Neuronal stem cell (in vitro differentiated cells): ENCODE measurements at regions not wholly inside any gene's neighbourhood (a gene's known extent, or its start where the extent isn't known, plus 50 kb on each side); places are given as distances from the start of the nearest gene placed in this dataset. TPM values are rescaled to one million over a fixed set of nuclear protein-coding genes. Genes with fewer than 3 reads are reported as not detected.

Source experiments
- DNase-seq: peaks from one replicate; pipeline ENCODE4 v3.0.0-alpha.2; 2013; ENCODE audit warnings: low spot score
- H2AFZ ChIP-seq: one replicate; pipeline ENCODE4 v1.6.1; 2013; ENCODE audit warnings: mild to moderate bottlenecking, low read length, inconsistent platforms
- H2AK5ac ChIP-seq: 2 replicates; pipeline ENCODE4 v1.6.1; 2013; ENCODE audit warnings: low read depth, mild to moderate bottlenecking, inconsistent platforms, low read length, moderate library complexity, mixed read lengths
- H2BK120ac ChIP-seq: 2 replicates; pipeline ENCODE4 v1.6.1; 2013; ENCODE audit warnings: low read depth, mild to moderate bottlenecking, inconsistent platforms, low read length, moderate library complexity, mixed read lengths
- H2BK12ac ChIP-seq: one replicate; pipeline ENCODE4 v1.6.1; 2013; ENCODE audit warnings: low read length, inconsistent platforms
- H2BK15ac ChIP-seq: 2 replicates; pipeline ENCODE4 v1.6.1; 2013; ENCODE audit warnings: mild to moderate bottlenecking, low read length, inconsistent platforms, mixed read lengths
- H2BK5ac ChIP-seq: one replicate; pipeline ENCODE4 v1.6.1; 2013; ENCODE audit warnings: inconsistent platforms, mild to moderate bottlenecking, low read length, moderate library complexity
- H3K14ac ChIP-seq: one replicate; pipeline ENCODE4 v1.6.1; 2013; ENCODE audit warnings: low read length, inconsistent platforms
- H3K18ac ChIP-seq: 2 replicates; pipeline ENCODE4 v1.6.1; 2013; ENCODE audit warnings: low read length, inconsistent platforms
- H3K23ac ChIP-seq: 2 replicates; pipeline ENCODE4 v1.6.1; 2013; ENCODE audit warnings: low read depth, mild to moderate bottlenecking, mixed read lengths, low read length, inconsistent platforms; ENCODE audit not compliant: poor library complexity
- H3K27ac ChIP-seq: replicated peaks from 3 replicates; pipeline ENCODE4 v1.5.1; 2013; ENCODE audit warnings: low read length, inconsistent platforms
- H3K27me3 ChIP-seq, 3 experiments: 2 replicates each; pipeline ENCODE4 v1.6.1; 2013; ENCODE audit warnings: low read length in 3 of 3, mild to moderate bottlenecking in 2 of 3, inconsistent platforms in 1 of 3, low read depth in 1 of 3, mixed read lengths in 1 of 3, moderate library complexity in 1 of 3; ENCODE audit not compliant: control insufficient read depth in 3 of 3, insufficient read depth in 3 of 3
- H3K36me3 ChIP-seq, 2 donors: replicated peaks in 1 of 2; 2 replicates each; pipeline ENCODE4 v1.6.1; 2013; ENCODE audit warnings: low read length in 2 of 2; ENCODE audit not compliant: control insufficient read depth in 2 of 2, insufficient read depth in 2 of 2
- H3K4ac ChIP-seq: 2 replicates; pipeline ENCODE4 v1.6.1; 2013; ENCODE audit warnings: inconsistent platforms, mild to moderate bottlenecking, low read length, moderate library complexity
- H3K4me1 ChIP-seq, 2 donors: 1 replicate in 1 of 2; 2 replicates in 1 of 2; pipeline ENCODE4 v1.6.1; 2013; ENCODE audit warnings: low read length in 2 of 2, low read depth in 1 of 2; ENCODE audit not compliant: control insufficient read depth in 2 of 2, insufficient read depth in 1 of 2
- H3K4me2 ChIP-seq: one replicate; pipeline ENCODE4 v1.6.1; 2013; ENCODE audit warnings: mild to moderate bottlenecking, low read length, inconsistent platforms; ENCODE audit not compliant: insufficient read depth, poor library complexity, severe bottlenecking
- H3K4me3 ChIP-seq, 2 donors: 2 replicates each; pipeline ENCODE4 v1.5.1; 2013; ENCODE audit warnings: low read length in 2 of 2, mild to moderate bottlenecking in 2 of 2, inconsistent platforms in 1 of 2, moderate library complexity in 1 of 2
- H3K79me1 ChIP-seq: one replicate; pipeline ENCODE4 v1.6.1; 2013; ENCODE audit warnings: low read depth, mild to moderate bottlenecking, inconsistent platforms, low read length, moderate library complexity
- H3K9ac ChIP-seq: one replicate; pipeline ENCODE4 v1.6.1; 2013; ENCODE audit warnings: mild to moderate bottlenecking, low read depth, low read length, inconsistent platforms; ENCODE audit not compliant: poor library complexity
- H3K9me3 ChIP-seq, 2 donors: replicated peaks in 1 of 2; 2 replicates each; pipeline versions ENCODE3 to v1.6.1; 2013; ENCODE audit warnings: low read length in 2 of 2, mild to moderate bottlenecking in 2 of 2, inconsistent platforms in 1 of 2, low read depth in 1 of 2, mixed read lengths in 1 of 2, moderate library complexity in 1 of 2; ENCODE audit not compliant: control insufficient read depth in 2 of 2, insufficient read depth in 1 of 2
- H4K8ac ChIP-seq: one replicate; pipeline ENCODE4 v1.6.1; 2013; ENCODE audit warnings: low read depth, mild to moderate bottlenecking, inconsistent platforms, low read length, moderate library complexity
- H4K91ac ChIP-seq: one replicate; pipeline ENCODE4 v1.6.1; 2013; ENCODE audit warnings: low read length, low read depth, mild to moderate bottlenecking, inconsistent platforms; ENCODE audit not compliant: poor library complexity
- WGBS, 2 donors: extraction: QIAGEN DNeasy Blood & Tissue Kit; methylation state at CpG; one replicate each; pipeline ENCODE4 v1.1.7; 2013; ENCODE audit warnings: missing lambda C conversion rate in 2 of 2, mixed read lengths in 1 of 2; ENCODE audit not compliant: insufficient read length in 2 of 2, insufficient replicate concordance in 1 of 2; ENCODE audit errors: extremely low coverage in 2 of 2; 5-methylcytosine and 5-hydroxymethylcytosine counted together
- small RNA-seq: library from polyadenylated mRNA; stranded (forward); fragments of <200 nt; extraction: miRNeasy Mini kit (QIAGEN cat#:217004); gene quantifications from one replicate; pipeline ENCODE3, GENCODE V24; 2013; ENCODE audit not compliant: insufficient read depth

DNA sequence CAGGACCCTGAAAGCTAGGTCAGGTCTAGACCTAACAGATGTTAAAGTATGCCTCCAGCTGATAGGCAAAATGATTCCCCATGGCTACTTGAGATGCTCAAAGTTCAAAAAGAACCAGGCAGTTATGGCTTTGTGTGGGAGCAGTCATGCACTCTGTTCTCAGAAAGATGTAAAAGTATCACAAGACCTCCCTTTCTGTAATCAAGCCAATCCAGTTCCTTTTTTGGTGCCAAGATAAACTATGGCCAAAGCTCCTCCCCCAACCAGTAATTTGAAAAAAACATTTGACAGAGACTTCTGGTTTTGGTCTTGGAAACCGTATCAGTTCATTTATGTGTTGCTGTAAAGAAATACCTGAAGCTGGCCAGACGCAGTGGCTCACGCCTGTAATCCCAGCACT is 51.4 kb upstream of the XIST start:
- no peak for DNase-seq
- no peaks in the 10 kb centered on the region for H3K36me3 ChIP-seq
- no peak overlapping the region for H3K4me3 ChIP-seq
- no peak overlapping the region for H4K8ac ChIP-seq
- H3K14ac ChIP-seq = no peak overlapping the region
- H3K4me2 ChIP-seq = no peak overlapping the region
- no peaks in the 10 kb centered on the region for H3K79me1 ChIP-seq
- H3K9ac ChIP-seq = no peak overlapping the region
- no peak overlapping the region for H2AFZ ChIP-seq
- H2BK12ac ChIP-seq = no peak overlapping the region
- H2BK15ac ChIP-seq = no peak overlapping the region
- no peak overlapping the region for H3K4ac ChIP-seq
- H2BK120ac ChIP-seq = no peak overlapping the region
- no peak overlapping the region for H4K91ac ChIP-seq
- WGBS, 2 donors = no CpG with 5 or more reads among the region's 3 CpGs
- no peak overlapping the region for H3K18ac ChIP-seq
- H3K4me1 ChIP-seq = no peaks in the 10 kb centered on the region
- no peak overlapping the region for H3K27ac ChIP-seq
- no peak overlapping the region for H2BK5ac ChIP-seq
- no peaks in the 10 kb centered on the region for H3K27me3 ChIP-seq
- peaks cover 0 to 13% of the 10 kb centered on the region in 2 donors for H3K9me3 ChIP-seq
- no peak overlapping the region for H2AK5ac ChIP-seq
- H3K23ac ChIP-seq = no peak overlapping the region

Small RNA genes lying in the stretch of these regions (small RNA-seq; reads per million reads assigned to genes)
- gene ATP5MDP1 (not detected), gene DDX3P2 (not detected), gene MIR374B (802 reads per million, percentile 99 among the genes with 10 or more reads in this experiment), gene MIR421 (10,025 reads per million, percentile 100 among the genes with 10 or more reads in this experiment), gene RF02124 (not detected), gene RF02125 (not detected)
